ENCODE measurements at regions not wholly inside any gene's neighbourhood (a gene's known extent, or its start where the extent isn't known, plus 50 kb on each side); places are given as distances from the start of the nearest gene placed in this dataset.
"Not testable (repeated sequence)": the region's sequence is repeated elsewhere in the genome, so short reads cannot be mapped to it uniquely, and the experiment has no call there.

GRCh38 chr13:110971486-110971885 is 56.6 kb upstream of the ANKRD10 start:
- no peak for TF ChIP-seq CTCF (IDR thresholded peaks at IDR 0.05; ENCODE audit: extremely low read depth, insufficient read depth, missing control alignments)
- in situ Hi-C loops (cut with MboI; ENCODE audit: low pct_unique_long_range_greater_than_20kb, low sequenced_read_pairs, unreplicated experiment), result no loop called here
- no peak for DNase-seq (ENCODE audit: low spot score)

GRCh38 chr13:110967156-110967855 is 52.4 kb upstream of the ANKRD10 start:
- in situ Hi-C loops (cut with MboI; ENCODE audit: low pct_unique_long_range_greater_than_20kb, low sequenced_read_pairs, unreplicated experiment); DNase-seq (ENCODE audit: low spot score): not testable (repeated sequence)

- in situ Hi-C loops (cut with MboI; ENCODE audit: low pct_unique_long_range_greater_than_20kb, low sequenced_read_pairs, unreplicated experiment), result no loop called here
- no peak for TF ChIP-seq CTCF (IDR thresholded peaks at IDR 0.05; ENCODE audit: extremely low read depth, insufficient read depth, missing control alignments)
- no peak for DNase-seq (ENCODE audit: low spot score)
Observed at GRCh38 chr13:110965755-110966134, 50.9 kb upstream of the ANKRD10 start.

- no peak for DNase-seq (ENCODE audit: low spot score)
- in situ Hi-C loops (cut with MboI; ENCODE audit: low pct_unique_long_range_greater_than_20kb, low sequenced_read_pairs, unreplicated experiment), result no loop called here
- no peak for TF ChIP-seq CTCF (IDR thresholded peaks at IDR 0.05; ENCODE audit: extremely low read depth, insufficient read depth, missing control alignments)
Observed at GRCh38 chr13:110965038-110965754, 50.3 kb upstream of the ANKRD10 start.

Data from GM13977 (cell line).